ENCODE measurements at regions not wholly inside any gene's neighbourhood (a gene's known extent, or its start where the extent isn't known, plus 50 kb on each side); places are given as distances from the start of the nearest gene placed in this dataset.

- no peak for DNase-seq (ENCODE audit: low read depth in 2 of 2)
- no peak for TF ChIP-seq CTCF (IDR thresholded peaks at IDR 0.05; ENCODE audit: low read depth, low read length)
- H3K4me3 ChIP-seq (replicated peaks in 1 of 2; ENCODE audit: low read depth in 2 of 2, low read length in 2 of 2): no peak overlapping the region
Observed at GRCh38 chr2:155215037-155215707, 516.7 kb downstream of the KCNJ3 start.

- no peak for DNase-seq (ENCODE audit: low read depth in 2 of 2)
- no peak for TF ChIP-seq CTCF (IDR thresholded peaks at IDR 0.05; ENCODE audit: low read depth, low read length)
- H3K4me3 ChIP-seq (replicated peaks in 1 of 2; ENCODE audit: low read depth in 2 of 2, low read length in 2 of 2): no peak overlapping the region
Observed at GRCh38 chr2:155209696-155210450, 511.4 kb downstream of the KCNJ3 start.

- DNase-seq (ENCODE audit: low read depth in 2 of 2): no peak
- TF ChIP-seq CTCF (IDR thresholded peaks at IDR 0.05; ENCODE audit: low read depth, low read length): no peak
- H3K4me3 ChIP-seq (replicated peaks in 1 of 2; ENCODE audit: low read depth in 2 of 2, low read length in 2 of 2): no peak overlapping the region
Observed at GRCh38 chr2:155203178-155203577, 504.7 kb downstream of the KCNJ3 start.

- no peak for TF ChIP-seq CTCF (IDR thresholded peaks at IDR 0.05; ENCODE audit: low read depth, low read length)
- DNase-seq (ENCODE audit: low read depth in 2 of 2): no peak
- H3K4me3 ChIP-seq (replicated peaks in 1 of 2; ENCODE audit: low read depth in 2 of 2, low read length in 2 of 2): no peak overlapping the region
Observed at GRCh38 chr2:155200753-155201152, 502.3 kb downstream of the KCNJ3 start.

GRCh38 chr2:155190342-155190741 lies 491.8 kb downstream of the KCNJ3 start:
- no peak for DNase-seq (ENCODE audit: low read depth in 2 of 2)
- no peak for TF ChIP-seq CTCF (IDR thresholded peaks at IDR 0.05; ENCODE audit: low read depth, low read length)
- no peak overlapping the region for H3K4me3 ChIP-seq (replicated peaks in 1 of 2; ENCODE audit: low read depth in 2 of 2, low read length in 2 of 2)

GRCh38 chr2:155178921-155179320 lies 480.4 kb downstream of the KCNJ3 start:
- no peak for DNase-seq (ENCODE audit: low read depth in 2 of 2)
- TF ChIP-seq CTCF (IDR thresholded peaks at IDR 0.05; ENCODE audit: low read depth, low read length): no peak
- H3K4me3 ChIP-seq (replicated peaks in 1 of 2; ENCODE audit: low read depth in 2 of 2, low read length in 2 of 2): no peak overlapping the region
